DND-41 (cell line): ENCODE measurements at regions not wholly inside any gene's neighbourhood (a gene's known extent, or its start where the extent isn't known, plus 50 kb on each side); places are given as distances from the start of the nearest gene placed in this dataset.

Experiments used
- CTCF ChIP-seq: IDR thresholded peaks from 2 replicates; pipeline ENCODE4 v1.5.1; 2012; ENCODE audit warnings: borderline replicate concordance, low read length, moderate library complexity, mild to moderate bottlenecking; ENCODE audit not compliant: poor library complexity, severe bottlenecking; ENCODE audit errors: extremely low read depth
- EZH2 ChIP-seq: IDR thresholded peaks from 3 replicates; pipeline ENCODE4 v1.6.1; 2012; ENCODE audit warnings: borderline replicate concordance, low read depth, mild to moderate bottlenecking, moderate library complexity, low read length, inconsistent platforms; ENCODE audit not compliant: severe bottlenecking

DNA sequence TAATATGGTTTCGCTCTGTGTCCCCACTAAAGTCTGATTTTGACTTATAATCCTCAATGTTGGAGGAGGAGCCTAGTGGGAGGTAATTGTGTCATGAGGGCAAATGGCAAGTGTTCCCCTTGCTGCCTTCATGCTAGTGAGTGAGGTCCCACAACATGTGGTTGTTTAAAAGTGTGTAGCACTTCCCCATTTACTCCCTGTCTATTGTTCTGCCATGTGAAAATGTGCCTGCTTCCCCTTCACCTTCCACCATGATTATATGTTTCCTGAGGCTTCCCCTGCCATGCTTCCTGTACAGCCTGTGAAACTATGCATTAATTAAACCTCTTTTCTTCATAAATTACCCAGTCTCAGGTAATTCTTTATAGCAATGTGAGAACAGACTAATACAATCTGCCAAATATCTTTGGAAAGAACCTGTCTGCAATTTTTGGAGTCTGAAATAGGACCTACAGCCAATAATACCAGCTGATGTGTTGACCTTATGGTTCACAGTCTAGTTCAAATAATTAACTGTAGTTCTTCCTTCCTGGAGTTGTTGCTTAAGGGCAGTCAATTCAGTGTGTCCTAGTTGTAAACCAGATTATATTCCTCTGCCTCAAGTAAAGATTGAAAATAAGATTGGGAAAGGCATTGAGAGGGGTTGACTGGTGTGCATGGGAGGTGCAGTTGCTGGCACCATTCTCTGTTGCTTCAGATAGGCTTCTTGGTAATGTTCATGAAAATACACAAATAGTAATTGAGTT, 1442.9 kb downstream of the SLITRK1 start:
- TF ChIP-seq CTCF (no peak), EZH2 (no peak)
